PFSK-1 (cell line): ENCODE measurements at regions not wholly inside any gene's neighbourhood (a gene's known extent, or its start where the extent isn't known, plus 50 kb on each side); places are given as distances from the start of the nearest gene placed in this dataset.

Experiments
- REST ChIP-seq, 2 experiments: IDR thresholded peaks; 2 replicates each; pipeline versions ENCODE4 v1.6.1 to v1.8.0; 2011 to 2012; ENCODE audit warnings: low read depth in 2 of 2, low read length in 2 of 2, control low read depth in 1 of 2, inconsistent platforms in 1 of 2, mild to moderate bottlenecking in 1 of 2, moderate library complexity in 1 of 2; ENCODE audit not compliant: insufficient read depth in 1 of 2
- SIN3A ChIP-seq: IDR thresholded peaks from 2 replicates; pipeline ENCODE4 v1.6.1; 2012; ENCODE audit warnings: mild to moderate bottlenecking, low read length, moderate library complexity, borderline replicate concordance; ENCODE audit not compliant: insufficient read depth
- TAF1 ChIP-seq: IDR thresholded peaks from 2 replicates; pipeline ENCODE4 v1.6.1; 2012; ENCODE audit warnings: low read length, control low read depth, borderline replicate concordance; ENCODE audit not compliant: insufficient read depth

DNA sequence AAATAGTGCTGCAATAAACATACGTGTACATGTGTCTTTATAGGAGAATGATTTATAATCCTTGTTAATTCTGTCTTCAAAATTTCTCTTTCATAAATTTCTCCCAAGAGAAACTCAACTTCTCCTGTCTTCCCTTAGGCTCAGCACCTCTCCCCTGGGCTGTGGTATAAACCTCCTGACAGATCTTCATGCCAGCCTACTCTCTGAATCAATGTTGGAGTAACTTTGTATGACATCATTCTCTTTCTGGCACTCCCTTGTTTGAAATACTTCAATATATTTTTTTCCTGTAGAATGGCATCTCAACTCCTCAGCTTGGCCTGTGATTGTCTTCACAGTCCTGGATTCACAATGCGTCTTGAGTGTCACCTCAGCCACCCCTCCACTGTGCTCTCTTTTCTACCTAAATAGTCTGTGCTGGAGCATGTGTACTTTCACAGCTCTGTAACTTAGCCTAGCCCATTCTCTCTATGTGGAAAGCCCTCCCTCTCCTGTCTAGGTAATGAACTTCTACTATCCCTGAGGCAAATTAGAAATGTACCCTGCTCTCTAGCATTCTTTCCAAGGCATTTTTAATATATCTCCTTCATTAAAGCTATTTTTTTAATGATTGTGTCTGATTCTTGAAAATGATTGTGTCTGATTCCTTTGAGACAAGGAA is 649.9 kb upstream of the FANCL start:
- TF ChIP-seq TAF1 (no peak), SIN3A (no peak), REST (IDR thresholded peaks at IDR 0.05; ENCODE audit: insufficient read depth in 1 of 2, low read depth in 2 of 2, low read length in 2 of 2) (no peak)
